Sigmoid colon (tissue), 4 donors: ENCODE measurements at regions not wholly inside any gene's neighbourhood (a gene's known extent, or its start where the extent isn't known, plus 50 kb on each side); places are given as distances from the start of the nearest gene placed in this dataset.

Experiments used
- CTCF ChIP-seq, 4 experiments: fragments of 450-650 bp in 3 of 4; fragments of 200-600 bp in 1 of 4; IDR thresholded peaks; one replicate each; pipeline ENCODE4 v1.5.1; 2016 to 2019; ENCODE audit warnings: antibody characterized with exemption in 4 of 4, mild to moderate bottlenecking in 3 of 4, moderate library complexity in 2 of 4
- EP300 ChIP-seq, 4 donors: sonication (generic); formaldehyde crosslinking; IDR thresholded peaks; one replicate each; pipeline ENCODE4 v1.6.1; 2017; ENCODE audit warnings: antibody characterized with exemption in 4 of 4
- POLR2AphosphoS5 ChIP-seq, 4 donors: sonication (generic); formaldehyde crosslinking; IDR thresholded peaks; one replicate each; pipeline ENCODE4 v1.6.1; 2017; ENCODE audit warnings: antibody characterized with exemption in 4 of 4

GRCh38 chr2:172249986-172250385 is 147.3 kb upstream of the DLX2 start:
- TF ChIP-seq CTCF (IDR thresholded peaks at IDR 0.05) (no peak), EP300 (IDR thresholded peaks at IDR 0.05) (no peak), POLR2AphosphoS5 (IDR thresholded peaks at IDR 0.05) (no peak)
